ENCODE measurements at regions not wholly inside any gene's neighbourhood (a gene's known extent, or its start where the extent isn't known, plus 50 kb on each side); places are given as distances from the start of the nearest gene placed in this dataset.

GRCh38 chr10:36280321-36280741 lies 638.2 kb upstream of the FZD8 start:
- TF ChIP-seq CTCF (IDR thresholded peaks at IDR 0.05) (no peak), POLR2A (IDR thresholded peaks at IDR 0.05) (no peak)

Data from lower leg skin (tissue), 3 donors.